ENCODE measurements at regions not wholly inside any gene's neighbourhood (a gene's known extent, or its start where the extent isn't known, plus 50 kb on each side); places are given as distances from the start of the nearest gene placed in this dataset.

DNA sequence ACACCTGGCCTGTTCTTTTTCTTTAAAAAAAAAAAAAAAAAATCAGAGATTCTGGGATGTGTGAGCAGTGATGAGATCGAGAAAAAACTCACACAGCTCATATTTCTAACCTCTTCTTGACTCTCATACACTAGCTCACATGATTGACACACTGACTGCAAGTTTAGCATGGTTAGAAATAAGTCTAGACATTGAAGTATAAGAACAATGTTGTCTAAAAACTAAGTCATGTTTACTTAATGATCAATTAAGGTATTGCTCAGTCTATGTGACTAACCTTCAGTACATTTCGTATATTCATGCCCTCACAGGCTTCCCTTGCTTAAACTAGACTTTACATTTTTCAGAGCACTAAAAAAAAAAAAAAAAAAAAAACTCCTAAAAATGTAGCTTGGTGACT, 775.1 kb downstream of the GATA3 start:
- Histone ChIP-seq H3K9me3 (no peaks in the 10 kb centered on the region), H3K4me3 (no peak overlapping the region), H3K27me3 (no peaks in the 10 kb centered on the region), H3K4me1 (ENCODE audit: insufficient read depth) (no peaks in the 10 kb centered on the region), H3K36me3 (no peaks in the 10 kb centered on the region), H3K27ac (no peak overlapping the region)
- no peak for TF ChIP-seq EP300 (IDR thresholded peaks at IDR 0.05)
- no peak for TF ChIP-seq POLR2A (IDR thresholded peaks at IDR 0.05)
- no peak for TF ChIP-seq CTCF (IDR thresholded peaks at IDR 0.05)
- no peak for DNase-seq
- WGBS, 3 donors: 56 to 72% (median 70%) methylated on average over 2 of the region's 2 CpGs
- intact Hi-C loops (cut with DNase I): no loop called here

DNA sequence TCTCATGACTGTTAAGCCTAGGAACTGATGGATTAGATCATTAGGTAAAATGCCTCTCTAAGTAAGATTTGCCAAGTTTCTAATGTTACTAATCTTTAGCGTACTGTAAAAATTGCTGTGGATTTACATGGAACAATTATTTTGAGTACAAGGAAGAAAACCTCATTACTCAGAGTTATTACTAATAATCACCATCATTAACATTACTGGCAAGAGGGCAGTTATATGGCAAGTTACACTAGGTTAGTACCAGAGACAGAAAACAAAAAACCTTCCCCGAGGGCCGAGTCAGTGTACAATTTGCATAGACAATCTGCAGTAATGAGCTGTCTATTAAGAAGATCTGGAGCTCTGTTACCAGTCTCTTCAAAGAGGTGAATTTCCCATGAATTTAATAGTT, 775.6 kb downstream of the GATA3 start:
- Histone ChIP-seq H3K27me3 (no peaks in the 10 kb centered on the region), H3K36me3 (no peaks in the 10 kb centered on the region), H3K27ac (no peak overlapping the region), H3K4me3 (no peak overlapping the region), H3K4me1 (ENCODE audit: insufficient read depth) (no peaks in the 10 kb centered on the region), H3K9me3 (no peaks in the 10 kb centered on the region)
- no peak for DNase-seq
- 80 to 86% (median 82%) methylated on average over 3 of the region's 3 CpGs for WGBS, 3 donors
- intact Hi-C loops (cut with DNase I): no loop called here
- TF ChIP-seq POLR2A (IDR thresholded peaks at IDR 0.05) (no peak), CTCF (IDR thresholded peaks at IDR 0.05) (no peak), EP300 (IDR thresholded peaks at IDR 0.05) (no peak)

- TF ChIP-seq EP300 (IDR thresholded peaks at IDR 0.05): no peak
- TF ChIP-seq POLR2A (IDR thresholded peaks at IDR 0.05): no peak
- H3K36me3 ChIP-seq: no peaks in the 10 kb centered on the region
- no peak for DNase-seq
Observed at GRCh38 chr10:8830876-8831275, 776.4 kb downstream of the GATA3 start.

DNA sequence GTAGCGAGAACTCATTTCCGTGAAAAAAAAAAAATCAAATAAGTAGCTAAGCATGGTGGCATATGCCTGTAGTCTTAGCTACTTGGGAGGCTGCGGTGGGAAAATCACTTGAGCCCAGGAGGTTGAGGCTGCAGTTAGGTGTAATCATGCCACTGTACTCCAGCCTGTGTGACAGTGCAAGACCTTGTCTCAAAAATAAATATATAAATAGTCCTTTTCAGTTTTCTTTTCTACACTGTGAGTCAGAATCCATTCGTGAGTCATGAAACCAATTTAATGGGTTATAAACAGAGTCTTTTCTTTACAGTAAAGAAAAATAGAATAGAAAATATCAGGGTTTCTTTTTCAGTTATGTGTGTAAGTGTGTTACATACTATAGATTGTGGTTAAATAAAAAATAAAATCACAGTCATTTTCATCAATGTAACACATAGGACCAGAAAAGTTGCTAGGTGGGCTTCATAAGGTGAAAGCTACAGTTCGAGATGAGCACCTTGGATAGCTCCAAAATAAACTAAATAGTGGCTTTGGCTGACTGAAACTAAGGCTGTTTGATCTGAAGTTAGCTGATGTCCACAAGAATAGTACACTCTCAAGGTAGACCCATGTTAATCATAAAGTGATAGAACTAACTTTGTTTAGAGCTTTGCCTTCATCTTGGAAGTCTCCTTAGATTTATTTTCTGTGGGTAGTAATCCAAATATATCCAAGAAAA, 781.1 kb downstream of the GATA3 start:
- DNase-seq: no peak
- H3K27me3 ChIP-seq: no peaks in the 10 kb centered on the region
- WGBS, 3 donors: 76 to 82% (median 78%) methylated on average over 5 of the region's 5 CpGs

More at GRCh38 chr10:8830876-8831275, 776.4 kb downstream of the GATA3 start:
- Histone ChIP-seq H3K9me3 (no peaks in the 10 kb centered on the region), H3K27ac (no peak overlapping the region), H3K27me3 (no peaks in the 10 kb centered on the region), H3K4me1 (ENCODE audit: insufficient read depth) (no peaks in the 10 kb centered on the region), H3K4me3 (no peak overlapping the region)
- intact Hi-C loops (cut with DNase I): no loop called here
- WGBS, 3 donors: 53 to 67% (median 61%) methylated on average over 1 of the region's 1 CpG

More for the DNA sequence above, 781.1 kb downstream of the GATA3 start:
- Histone ChIP-seq H3K36me3 (no peaks in the 10 kb centered on the region), H3K9me3 (no peaks in the 10 kb centered on the region), H3K4me3 (no peak overlapping the region), H3K27ac (no peak overlapping the region), H3K4me1 (ENCODE audit: insufficient read depth) (no peaks in the 10 kb centered on the region)
- TF ChIP-seq EP300 (IDR thresholded peaks at IDR 0.05) (no peak), CTCF (IDR thresholded peaks at IDR 0.05) (no peak), POLR2A (IDR thresholded peaks at IDR 0.05) (no peak)
- intact Hi-C loops (cut with DNase I): no loop called here
